GM12878 (cell line): ENCODE measurements at regions not wholly inside any gene's neighbourhood (a gene's known extent, or its start where the extent isn't known, plus 50 kb on each side); places are given as distances from the start of the nearest gene placed in this dataset.

Experiments
- ASH2L ChIP-seq: fragments of 300-600, 200-600 bp; sonication (generic); IDR thresholded peaks from 2 replicates; pipeline ENCODE4 v1.6.1; 2017; ENCODE audit warnings: low read depth, mild to moderate bottlenecking, borderline replicate concordance
- EZH2 ChIP-seq: IDR thresholded peaks from 2 replicates; pipeline ENCODE4 v1.6.1; 2012; ENCODE audit warnings: low read depth, mild to moderate bottlenecking, control low read depth, inconsistent platforms, low read length, borderline replicate concordance; ENCODE audit not compliant: control insufficient read depth
- GABPA ChIP-seq: IDR thresholded peaks from 2 replicates; pipeline ENCODE4 v1.6.1; 2014; ENCODE audit warnings: antibody characterized with exemption, low read depth, mild to moderate bottlenecking, inconsistent platforms
- JUNB ChIP-seq: IDR thresholded peaks from 2 replicates; pipeline ENCODE4 v1.6.1; 2016; ENCODE audit warnings: antibody characterized with exemption, mild to moderate bottlenecking
- RAD21 ChIP-seq: IDR thresholded peaks from 2 replicates; pipeline ENCODE4 v1.6.1; 2011; ENCODE audit warnings: mild to moderate bottlenecking, low read depth, low read length, moderate library complexity; ENCODE audit not compliant: insufficient read depth
- SMC3 ChIP-seq: IDR thresholded peaks from 2 replicates; pipeline ENCODE4 v1.6.1; 2011; ENCODE audit warnings: low read length, improper control_type of control experiment, borderline replicate concordance
- SP1 ChIP-seq: IDR thresholded peaks from one replicate; pipeline ENCODE4 v1.6.1; 2011; ENCODE audit warnings: low read depth, low read length
- SREBF1 ChIP-seq: IDR thresholded peaks from 2 replicates; pipeline ENCODE4 v1.6.1; 2012; ENCODE audit warnings: mild to moderate bottlenecking, low read length
- SREBF2 ChIP-seq: IDR thresholded peaks from 2 replicates; pipeline ENCODE4 v1.6.1; 2012; ENCODE audit warnings: mild to moderate bottlenecking, low read length
- TCF12 ChIP-seq: IDR thresholded peaks from 2 replicates; pipeline ENCODE4 v1.6.1; 2011; ENCODE audit warnings: low read depth, mild to moderate bottlenecking, low read length
- TF ChIP-seq, protein P1 (sequence below), 3 experiments: IDR thresholded peaks in 2 of 3; conservative IDR thresholded peaks in 1 of 3; 2 replicates each; pipeline ENCODE4 v1.5.1; 2011; ENCODE audit warnings: low read depth in 3 of 3, low read length in 3 of 3, mild to moderate bottlenecking in 3 of 3, control low read depth in 2 of 3, moderate library complexity in 2 of 3, inconsistent platforms in 1 of 3, mixed read lengths in 1 of 3; ENCODE audit not compliant: control insufficient read depth in 2 of 3, insufficient read depth in 1 of 3; ENCODE audit errors: extremely low read depth in 1 of 3
- TF ChIP-seq, protein P2 (sequence below): fragments of 450-650 bp; IDR thresholded peaks from 2 replicates; pipeline ENCODE4 v1.6.1; 2017; ENCODE audit warnings: mild to moderate bottlenecking
- TF ChIP-seq, protein P3 (sequence below): IDR thresholded peaks from 2 replicates; pipeline ENCODE4 v1.6.1; 2011; ENCODE audit warnings: low read depth, low read length, improper control_type of control experiment, borderline replicate concordance
- TF ChIP-seq, protein P4 (sequence below): fragments of 450-650 bp; IDR thresholded peaks from 2 replicates; pipeline ENCODE4 v1.6.1; 2017; ENCODE audit warnings: borderline replicate concordance

DNA sequence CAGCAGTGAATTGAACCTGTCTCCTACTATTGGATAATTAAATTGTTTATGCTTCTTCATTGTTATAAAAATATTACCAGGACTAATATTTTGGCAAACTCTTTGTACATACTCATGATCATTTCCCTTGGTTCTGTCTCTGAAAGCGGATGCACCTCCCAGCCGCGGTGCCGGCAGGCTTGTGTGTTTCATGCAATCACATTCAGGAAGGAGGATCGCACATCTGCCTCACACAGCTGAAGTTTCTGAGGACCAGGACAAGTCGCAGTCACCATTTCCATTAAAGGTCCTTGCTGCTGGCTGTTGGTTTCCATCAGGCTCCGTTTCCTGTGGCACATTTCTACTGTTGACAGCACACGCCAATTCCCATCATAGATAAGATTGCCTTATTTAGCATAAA lies 117.8 kb upstream of the SHH start:
- TF ChIP-seq, protein P1, sequence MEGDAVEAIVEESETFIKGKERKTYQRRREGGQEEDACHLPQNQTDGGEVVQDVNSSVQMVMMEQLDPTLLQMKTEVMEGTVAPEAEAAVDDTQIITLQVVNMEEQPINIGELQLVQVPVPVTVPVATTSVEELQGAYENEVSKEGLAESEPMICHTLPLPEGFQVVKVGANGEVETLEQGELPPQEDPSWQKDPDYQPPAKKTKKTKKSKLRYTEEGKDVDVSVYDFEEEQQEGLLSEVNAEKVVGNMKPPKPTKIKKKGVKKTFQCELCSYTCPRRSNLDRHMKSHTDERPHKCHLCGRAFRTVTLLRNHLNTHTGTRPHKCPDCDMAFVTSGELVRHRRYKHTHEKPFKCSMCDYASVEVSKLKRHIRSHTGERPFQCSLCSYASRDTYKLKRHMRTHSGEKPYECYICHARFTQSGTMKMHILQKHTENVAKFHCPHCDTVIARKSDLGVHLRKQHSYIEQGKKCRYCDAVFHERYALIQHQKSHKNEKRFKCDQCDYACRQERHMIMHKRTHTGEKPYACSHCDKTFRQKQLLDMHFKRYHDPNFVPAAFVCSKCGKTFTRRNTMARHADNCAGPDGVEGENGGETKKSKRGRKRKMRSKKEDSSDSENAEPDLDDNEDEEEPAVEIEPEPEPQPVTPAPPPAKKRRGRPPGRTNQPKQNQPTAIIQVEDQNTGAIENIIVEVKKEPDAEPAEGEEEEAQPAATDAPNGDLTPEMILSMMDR (IDR thresholded peaks at IDR 0.05 in 2 of 3, conservative IDR thresholded peaks at IDR 0.05 in 1 of 3; ENCODE audit: control insufficient read depth in 2 of 3, extremely low read depth in 1 of 3, insufficient read depth in 1 of 3, low read depth in 3 of 3, low read length in 3 of 3), result no peak
- TF ChIP-seq EZH2, result no peak
- no peak for TF ChIP-seq SREBF1
- TF ChIP-seq, protein P2, sequence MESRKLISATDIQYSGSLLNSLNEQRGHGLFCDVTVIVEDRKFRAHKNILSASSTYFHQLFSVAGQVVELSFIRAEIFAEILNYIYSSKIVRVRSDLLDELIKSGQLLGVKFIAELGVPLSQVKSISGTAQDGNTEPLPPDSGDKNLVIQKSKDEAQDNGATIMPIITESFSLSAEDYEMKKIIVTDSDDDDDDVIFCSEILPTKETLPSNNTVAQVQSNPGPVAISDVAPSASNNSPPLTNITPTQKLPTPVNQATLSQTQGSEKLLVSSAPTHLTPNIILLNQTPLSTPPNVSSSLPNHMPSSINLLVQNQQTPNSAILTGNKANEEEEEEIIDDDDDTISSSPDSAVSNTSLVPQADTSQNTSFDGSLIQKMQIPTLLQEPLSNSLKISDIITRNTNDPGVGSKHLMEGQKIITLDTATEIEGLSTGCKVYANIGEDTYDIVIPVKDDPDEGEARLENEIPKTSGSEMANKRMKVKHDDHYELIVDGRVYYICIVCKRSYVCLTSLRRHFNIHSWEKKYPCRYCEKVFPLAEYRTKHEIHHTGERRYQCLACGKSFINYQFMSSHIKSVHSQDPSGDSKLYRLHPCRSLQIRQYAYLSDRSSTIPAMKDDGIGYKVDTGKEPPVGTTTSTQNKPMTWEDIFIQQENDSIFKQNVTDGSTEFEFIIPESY, result no peak
- TF ChIP-seq JUNB, result no peak
- TF ChIP-seq SP1, result no peak
- TF ChIP-seq, protein P3, sequence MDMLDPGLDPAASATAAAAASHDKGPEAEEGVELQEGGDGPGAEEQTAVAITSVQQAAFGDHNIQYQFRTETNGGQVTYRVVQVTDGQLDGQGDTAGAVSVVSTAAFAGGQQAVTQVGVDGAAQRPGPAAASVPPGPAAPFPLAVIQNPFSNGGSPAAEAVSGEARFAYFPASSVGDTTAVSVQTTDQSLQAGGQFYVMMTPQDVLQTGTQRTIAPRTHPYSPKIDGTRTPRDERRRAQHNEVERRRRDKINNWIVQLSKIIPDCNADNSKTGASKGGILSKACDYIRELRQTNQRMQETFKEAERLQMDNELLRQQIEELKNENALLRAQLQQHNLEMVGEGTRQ, result no peak
- no peak for TF ChIP-seq TCF12
- no peak for TF ChIP-seq RAD21
- no peak for TF ChIP-seq GABPA
- no peak for TF ChIP-seq SREBF2
- TF ChIP-seq SMC3, result no peak
- TF ChIP-seq ASH2L, result no peak
- TF ChIP-seq, protein P4, sequence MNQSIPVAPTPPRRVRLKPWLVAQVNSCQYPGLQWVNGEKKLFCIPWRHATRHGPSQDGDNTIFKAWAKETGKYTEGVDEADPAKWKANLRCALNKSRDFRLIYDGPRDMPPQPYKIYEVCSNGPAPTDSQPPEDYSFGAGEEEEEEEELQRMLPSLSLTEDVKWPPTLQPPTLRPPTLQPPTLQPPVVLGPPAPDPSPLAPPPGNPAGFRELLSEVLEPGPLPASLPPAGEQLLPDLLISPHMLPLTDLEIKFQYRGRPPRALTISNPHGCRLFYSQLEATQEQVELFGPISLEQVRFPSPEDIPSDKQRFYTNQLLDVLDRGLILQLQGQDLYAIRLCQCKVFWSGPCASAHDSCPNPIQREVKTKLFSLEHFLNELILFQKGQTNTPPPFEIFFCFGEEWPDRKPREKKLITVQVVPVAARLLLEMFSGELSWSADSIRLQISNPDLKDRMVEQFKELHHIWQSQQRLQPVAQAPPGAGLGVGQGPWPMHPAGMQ, result no peak
